ENCODE measurements at regions not wholly inside any gene's neighbourhood (a gene's known extent, or its start where the extent isn't known, plus 50 kb on each side); places are given as distances from the start of the nearest gene placed in this dataset.
A peak's percentile ranks its signal among the peaks of the same experiment; 100 is the strongest.

GRCh38 chr6:163738725-163739407 is 324.3 kb downstream of the QKI start (continued):
- TF ChIP-seq CTCFL (IDR thresholded peaks at IDR 0.05; ENCODE audit: borderline replicate concordance, insufficient read depth, low read depth, low read length, poor library complexity, severe bottlenecking), result no peak
- no peak for TF ChIP-seq LARP7 (IDR thresholded peaks at IDR 0.05)
- TF ChIP-seq JUNB (CRISPR knock-in tag; conservative IDR thresholded peaks at IDR 0.05), result peak; percentile 45; the same call in 1 of the 2 replicates
- peak; percentile 66 for TF ChIP-seq ATF3 (IDR thresholded peaks at IDR 0.05)
- TF ChIP-seq ATF3 (CRISPR knock-in tag; conservative IDR thresholded peaks at IDR 0.05), result no peak
- TF ChIP-seq TARDBP (IDR thresholded peaks at IDR 0.05), result no peak
- TF ChIP-seq RBM14 (IDR thresholded peaks at IDR 0.05; ENCODE audit: borderline replicate concordance, insufficient read depth, low read depth, low read length), result no peak
- TF ChIP-seq ZBTB9 (CRISPR knock-in tag; IDR thresholded peaks at IDR 0.05), result no peak
- peak; percentile 57; the same call in 1 of the 2 replicates for TF ChIP-seq MAFF (IDR thresholded peaks at IDR 0.05; ENCODE audit: low read length)
- TF ChIP-seq ELK1 (CRISPR knock-in tag; IDR thresholded peaks at IDR 0.05), result no peak
- no peak for TF ChIP-seq ZNF165 (CRISPR knock-in tag; IDR thresholded peaks at IDR 0.05; ENCODE audit: borderline replicate concordance)
- TF ChIP-seq NFE2 (IDR thresholded peaks at IDR 0.05; ENCODE audit: low read depth), result peak; percentile 24; the same call in 1 of the 2 replicates

All from K562 (cell line).